MV-4-11 (cell line): ENCODE measurements at regions not wholly inside any gene's neighbourhood (a gene's known extent, or its start where the extent isn't known, plus 50 kb on each side); places are given as distances from the start of the nearest gene placed in this dataset.
A peak's percentile ranks its signal among the peaks of the same experiment; 100 is the strongest.
"Not testable (repeated sequence)": the region's sequence is repeated elsewhere in the genome, so short reads cannot be mapped to it uniquely, and the experiment has no call there.

Experiments used
- DNase-seq: peaks from one replicate; lab custom pipeline; 2025; lab: John Stamatoyannopoulos, UW

DNA sequence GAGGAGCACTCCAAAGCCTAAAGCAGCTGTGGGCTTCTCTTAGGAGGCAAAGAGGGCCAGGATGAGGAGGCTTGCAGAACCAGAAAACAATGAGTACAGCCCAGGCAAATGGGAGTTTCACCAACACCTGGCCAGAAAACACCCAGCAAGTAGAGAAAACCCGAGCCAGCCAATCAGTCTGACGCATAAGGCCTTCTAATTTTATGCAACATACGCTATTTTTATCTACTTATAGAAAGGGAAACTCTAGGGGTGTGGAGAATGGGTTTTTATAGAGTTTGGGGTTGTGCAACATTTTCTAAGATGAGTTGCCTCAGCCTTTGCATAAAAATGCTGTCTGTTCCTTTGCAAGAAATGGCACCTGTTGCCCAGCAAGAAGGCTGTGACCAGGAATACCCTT lies 529.0 kb upstream of the CDH5 start:
- DNase-seq: peak; percentile 87

DNA sequence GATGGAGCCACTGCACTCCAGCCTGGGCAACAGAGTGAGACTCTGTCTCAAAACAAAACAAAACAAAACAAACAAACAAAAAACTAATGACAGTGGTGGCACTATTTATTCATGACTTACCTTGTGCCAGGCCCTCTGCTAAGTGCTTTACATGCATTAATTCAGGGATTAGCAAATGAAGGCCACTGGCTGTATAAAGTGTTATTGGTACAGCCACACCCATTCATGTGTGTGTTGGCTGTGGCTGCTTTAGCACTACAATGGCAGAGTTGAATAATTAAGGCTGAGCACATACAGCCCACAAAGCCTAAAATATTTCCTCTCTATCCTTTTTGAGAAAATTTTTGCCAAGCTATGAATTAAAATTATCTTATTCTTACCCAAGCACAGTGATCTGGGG lies 531.8 kb upstream of the CDH5 start:
- DNase-seq: no peak

DNA sequence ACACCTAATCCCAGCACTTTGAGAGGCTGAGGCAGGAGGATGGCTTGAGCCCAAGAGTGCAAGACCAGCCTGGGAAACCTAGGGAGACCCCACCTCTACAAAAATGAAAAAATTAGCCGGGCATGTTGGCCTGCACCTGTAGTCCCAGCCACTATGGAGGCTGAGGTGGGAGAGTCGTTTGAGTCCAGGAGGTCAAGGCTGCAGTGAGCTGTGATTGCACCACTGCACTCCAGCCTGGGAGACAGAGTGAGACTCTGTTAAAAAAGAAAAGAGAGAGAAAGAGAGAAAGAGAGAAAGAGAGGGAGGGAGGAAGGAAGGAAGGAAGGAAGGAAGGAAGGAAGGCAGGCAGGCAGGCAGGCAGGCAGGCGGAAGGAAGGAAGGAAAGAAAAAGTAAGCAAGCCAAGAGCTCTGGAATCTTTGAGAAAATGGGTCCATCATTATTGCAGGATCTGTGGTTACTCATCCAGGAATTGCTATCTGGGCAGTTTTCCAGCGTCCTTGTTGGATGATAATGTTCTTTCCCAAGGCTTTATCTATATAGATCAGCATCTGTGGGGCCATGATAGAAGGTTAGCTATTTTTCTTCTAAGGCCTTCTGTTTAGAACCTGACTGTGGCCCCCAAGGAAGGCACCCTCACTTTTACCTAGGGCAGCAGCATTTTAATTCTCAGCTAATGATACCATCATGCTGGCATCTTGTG lies 533.2 kb upstream of the CDH5 start:
- DNase-seq: no peak

DNA sequence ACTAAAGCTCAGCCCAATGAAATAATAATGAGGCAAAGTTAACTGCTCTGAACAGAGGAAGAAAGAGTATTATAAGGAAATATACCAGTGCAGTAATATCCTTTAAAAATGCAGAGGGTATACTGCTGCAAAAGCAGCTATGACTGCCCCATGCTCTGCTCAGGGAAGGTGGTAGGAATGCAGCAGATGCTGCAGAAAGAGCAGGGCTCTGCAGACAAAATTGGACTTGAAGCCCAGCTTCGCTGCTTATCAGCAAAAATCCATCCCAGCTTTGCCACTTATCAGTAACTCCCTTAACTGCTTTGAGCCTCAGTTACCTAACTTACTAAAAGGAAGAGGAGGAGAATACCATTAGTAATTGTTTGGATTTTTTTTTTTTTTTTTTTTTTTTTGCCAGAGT lies 533.8 kb upstream of the CDH5 start:
- DNase-seq: no peak

DNA sequence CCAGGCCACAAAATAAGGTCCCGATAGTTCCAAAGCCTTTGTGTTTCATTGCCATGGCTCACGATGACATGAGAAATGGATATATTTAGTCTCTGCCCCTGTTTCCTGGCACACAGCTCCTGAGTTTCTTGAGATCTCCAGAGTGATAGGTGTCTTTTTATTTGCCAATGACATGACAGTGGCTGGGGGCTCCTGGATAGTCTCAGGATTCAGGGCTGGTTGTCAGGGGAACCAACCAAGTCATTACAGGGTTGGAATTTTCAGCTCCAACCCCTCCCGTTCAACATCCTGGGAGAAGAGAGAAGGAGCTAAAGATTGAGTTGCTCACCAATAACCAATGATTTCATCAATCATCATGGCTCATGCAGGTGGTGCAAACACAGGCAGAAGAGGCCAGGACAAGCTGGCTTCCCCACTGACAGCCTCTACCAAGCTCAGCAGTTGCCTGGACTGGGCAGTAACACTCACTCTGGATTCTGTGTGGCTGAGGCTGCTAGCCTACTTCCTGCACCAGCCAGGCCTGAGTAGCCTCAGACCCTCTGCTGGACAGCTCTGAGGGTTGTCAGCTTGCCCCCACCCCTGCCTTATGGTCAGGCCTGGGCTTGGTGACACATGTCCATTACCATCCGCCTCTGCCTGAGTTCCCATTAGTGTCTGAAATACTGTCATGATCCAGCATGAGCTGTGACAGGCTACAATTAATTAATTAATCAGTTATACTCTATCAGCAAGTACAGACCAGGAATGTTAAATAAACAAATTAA lies 534.4 kb upstream of the CDH5 start:
- no peak for DNase-seq

DNA sequence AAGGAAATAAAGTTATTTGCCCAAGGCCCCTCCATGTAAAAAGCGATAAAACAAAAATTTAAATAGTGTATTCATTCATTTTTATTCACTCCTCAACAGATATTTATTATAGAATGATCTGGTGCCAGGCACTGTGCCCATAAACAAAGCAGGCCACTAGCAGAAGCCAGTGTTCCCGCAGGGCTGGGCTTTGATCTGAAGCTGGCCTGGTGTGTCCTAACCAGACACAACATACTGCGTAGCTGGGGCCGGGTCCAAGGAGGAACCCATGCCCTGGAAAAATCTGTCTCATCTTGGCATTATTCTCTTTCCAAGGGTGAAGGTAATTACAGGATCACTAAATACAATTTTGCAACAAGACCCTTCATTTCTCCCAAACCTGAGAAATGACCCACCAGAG lies 537.4 kb upstream of the CDH5 start:
- DNase-seq: no peak

DNA sequence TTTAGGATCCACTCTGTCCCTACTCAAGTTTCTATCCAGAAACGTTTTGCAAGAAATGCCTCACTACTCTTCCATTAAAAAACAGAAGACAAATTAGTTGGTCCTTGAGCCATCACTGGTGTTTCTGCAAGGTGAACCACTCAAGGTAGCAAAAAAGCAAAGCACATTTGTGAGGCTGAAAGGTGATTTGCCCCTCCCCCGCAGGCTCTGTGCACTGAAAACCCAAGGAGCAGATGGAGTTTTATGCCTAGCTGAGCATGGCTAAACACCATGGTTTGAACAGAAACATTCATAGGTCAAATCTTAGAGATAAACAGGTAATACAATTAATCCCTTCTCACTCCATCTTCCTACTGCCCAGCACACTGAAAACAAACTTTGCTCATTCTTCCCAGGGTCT lies 538.2 kb upstream of the CDH5 start:
- DNase-seq: no peak

DNA sequence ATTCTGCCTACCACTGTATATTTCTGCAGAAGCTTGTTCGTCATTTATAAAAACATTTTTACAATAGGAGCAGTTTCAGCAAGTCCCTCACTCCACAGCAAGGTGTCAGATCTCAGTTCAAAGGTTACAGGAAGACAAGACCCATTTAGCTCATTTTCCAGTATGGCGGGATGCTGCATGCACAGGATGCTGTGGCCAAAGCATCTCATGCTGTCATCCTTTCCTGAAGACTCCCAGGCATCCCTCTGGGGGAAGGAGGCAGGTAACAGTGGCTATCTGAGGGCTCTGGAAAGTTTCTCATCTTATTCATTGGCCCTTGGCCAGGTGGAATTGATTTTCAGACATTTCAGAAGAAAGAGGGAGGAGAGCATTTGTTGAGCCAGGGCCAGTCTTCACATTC lies 539.3 kb upstream of the CDH5 start:
- no peak for DNase-seq

DNA sequence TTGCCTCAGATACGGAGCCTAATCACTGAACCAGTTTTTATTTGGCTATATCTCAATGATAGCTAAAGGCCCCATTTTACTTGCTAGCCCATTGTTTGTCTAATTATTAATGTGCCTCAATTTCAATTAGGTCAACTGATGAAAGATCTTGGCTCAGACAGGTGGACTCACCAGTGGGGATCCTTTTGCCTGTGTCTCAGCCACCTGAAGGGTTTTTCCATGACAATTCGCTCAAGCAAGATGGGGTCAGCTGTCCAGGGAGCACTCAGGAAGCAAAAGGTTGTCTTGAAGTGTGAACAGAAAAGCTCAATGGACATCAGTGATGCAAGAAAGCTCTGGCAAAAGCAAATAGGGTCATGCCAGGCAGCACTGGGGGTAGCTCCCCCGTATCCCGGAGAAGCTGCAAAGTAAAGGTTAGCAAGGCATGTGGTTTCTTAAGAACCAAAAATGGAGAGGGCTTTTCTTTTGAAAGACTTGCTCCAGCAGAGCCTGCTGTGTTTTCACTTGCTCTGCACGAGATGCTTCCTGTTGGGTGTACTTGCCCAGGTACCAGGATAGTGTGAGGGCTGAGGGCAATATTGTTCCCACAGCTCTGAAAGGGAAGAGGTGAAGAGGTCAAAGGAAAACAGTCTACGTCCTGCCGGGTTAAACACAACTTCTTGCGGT lies 541.2 kb upstream of the CDH5 start:
- no peak for DNase-seq

DNA sequence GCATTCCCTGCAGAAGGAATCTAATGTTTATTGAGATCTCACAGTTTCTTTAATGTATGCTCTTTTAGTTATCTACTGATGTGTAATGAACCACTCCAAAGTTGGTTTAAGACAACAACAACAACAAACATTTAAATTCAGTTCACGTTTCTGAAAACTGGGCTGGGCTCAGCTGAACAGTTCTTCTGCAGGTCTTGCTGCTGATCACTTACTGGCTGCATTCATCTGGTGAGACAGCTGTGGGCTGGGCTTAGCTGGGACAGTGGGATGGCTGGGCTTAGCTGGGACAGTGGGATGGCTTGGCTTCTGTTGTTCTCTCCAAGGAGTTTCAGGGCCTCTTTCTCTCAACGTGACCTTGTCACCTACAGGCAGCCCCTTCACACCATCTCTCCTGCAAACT lies 544.3 kb upstream of the CDH5 start:
- DNase-seq: no peak

DNA sequence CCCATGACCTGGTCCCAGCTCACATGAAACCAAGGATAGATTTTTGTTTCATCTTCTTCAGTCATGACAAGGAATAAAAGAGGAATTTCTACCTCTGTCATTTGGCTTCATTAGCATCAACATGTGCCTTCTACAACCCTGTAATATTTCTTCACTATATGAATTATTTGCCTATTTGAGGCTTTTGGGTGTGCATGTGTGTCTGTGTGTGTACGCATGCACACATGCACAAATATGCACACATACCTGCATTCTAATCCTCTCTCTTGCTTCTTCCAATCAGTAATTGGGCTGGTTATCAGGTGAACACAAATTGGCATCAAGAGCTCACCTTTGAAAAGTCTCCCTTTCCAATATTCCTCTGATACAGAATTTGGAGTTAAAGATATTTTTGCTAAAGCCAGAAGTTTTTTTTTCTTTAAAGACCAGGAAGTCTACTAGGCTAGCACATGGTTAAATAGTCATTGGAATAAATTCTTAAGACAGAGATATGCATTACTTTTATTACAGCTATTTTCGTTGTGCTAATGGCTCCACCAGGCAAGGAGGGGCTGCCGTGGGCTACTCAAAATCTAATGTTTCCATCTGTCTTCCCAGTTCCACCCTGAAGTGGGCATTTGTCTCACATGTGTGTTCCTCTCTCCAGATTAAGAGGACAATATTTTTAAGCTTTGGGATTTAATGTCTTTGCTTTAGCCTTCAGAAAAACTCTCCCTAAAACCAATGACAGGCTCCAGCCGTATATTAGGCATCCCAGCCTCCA lies 547.2 kb upstream of the CDH5 start:
- no peak for DNase-seq

DNA sequence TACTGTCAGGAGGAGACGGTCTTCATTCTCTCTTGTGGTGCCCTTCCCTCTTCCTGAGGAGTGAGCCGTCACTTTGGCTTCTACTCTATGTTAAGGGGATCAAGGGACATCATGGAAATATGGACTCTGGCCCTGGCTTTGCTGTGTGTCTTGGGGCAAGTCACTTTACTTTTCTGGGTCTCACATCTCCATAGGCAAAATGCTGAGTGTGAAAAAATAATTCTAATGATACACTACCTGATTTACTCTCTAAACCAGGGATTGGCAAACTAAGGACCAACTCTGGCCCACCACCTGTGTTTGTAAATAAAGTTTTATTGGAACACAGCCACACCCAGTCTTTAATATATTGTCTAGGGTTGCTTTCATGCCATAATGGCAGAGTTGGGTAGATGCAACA lies 548.7 kb upstream of the CDH5 start:
- DNase-seq: no peak

DNA sequence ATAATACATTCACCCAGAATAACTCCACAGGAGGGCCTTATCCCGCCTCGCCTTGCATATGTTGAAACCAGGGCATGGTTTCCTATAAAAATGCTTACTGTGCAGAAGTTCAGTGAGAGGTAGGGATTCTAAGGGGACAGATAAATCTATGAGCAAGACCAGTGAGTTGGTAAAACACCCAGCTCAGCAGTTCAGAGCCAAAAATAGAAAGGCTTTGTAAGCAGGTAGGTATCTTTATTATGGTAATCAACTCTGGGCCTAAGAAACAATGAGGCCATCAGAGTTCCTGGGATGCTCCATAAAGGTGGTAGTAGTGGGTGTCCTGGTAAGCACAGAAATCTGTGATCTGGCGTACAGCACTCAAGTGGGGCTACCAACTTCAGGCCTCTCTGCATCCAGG lies 549.4 kb upstream of the CDH5 start:
- no peak for DNase-seq

DNA sequence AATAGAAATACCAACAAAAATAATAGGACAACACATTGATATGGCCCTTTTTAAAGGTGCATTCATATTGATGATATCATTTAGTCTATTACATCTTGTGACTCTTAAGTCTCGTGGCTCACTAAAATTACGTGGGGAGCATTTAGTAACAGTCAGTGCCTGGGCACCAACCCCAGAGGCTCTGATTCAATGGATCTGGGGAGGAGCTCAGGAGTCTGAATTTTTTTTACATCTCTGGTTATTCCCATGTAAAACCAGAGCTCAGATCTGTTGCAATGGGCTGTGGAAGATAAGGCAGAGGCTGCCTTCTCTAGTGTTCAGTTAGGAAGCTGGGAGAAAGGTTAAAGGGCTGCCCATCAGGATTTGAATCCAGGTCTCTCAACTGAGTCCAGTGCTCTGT lies 549.9 kb upstream of the CDH5 start:
- DNase-seq: no peak

DNA sequence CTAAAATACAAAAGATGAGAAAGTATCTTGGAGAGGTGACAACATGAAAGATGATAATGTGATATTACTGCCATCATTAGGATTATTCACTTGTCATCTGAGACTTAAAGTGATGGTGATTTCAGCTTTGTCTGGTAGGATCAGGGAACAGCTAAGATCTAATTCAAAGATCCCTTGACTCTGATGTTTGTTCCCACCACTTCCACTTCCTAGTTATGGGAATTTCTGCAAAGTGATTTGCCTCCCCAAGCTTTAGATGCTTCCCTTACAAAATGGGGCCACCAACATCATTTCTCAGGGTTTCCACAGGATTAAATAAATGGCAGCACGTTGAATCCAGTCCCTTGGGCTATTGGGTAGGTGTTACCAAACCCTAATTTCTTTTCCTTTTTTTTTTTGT lies 550.8 kb upstream of the CDH5 start:
- DNase-seq: no peak

DNA sequence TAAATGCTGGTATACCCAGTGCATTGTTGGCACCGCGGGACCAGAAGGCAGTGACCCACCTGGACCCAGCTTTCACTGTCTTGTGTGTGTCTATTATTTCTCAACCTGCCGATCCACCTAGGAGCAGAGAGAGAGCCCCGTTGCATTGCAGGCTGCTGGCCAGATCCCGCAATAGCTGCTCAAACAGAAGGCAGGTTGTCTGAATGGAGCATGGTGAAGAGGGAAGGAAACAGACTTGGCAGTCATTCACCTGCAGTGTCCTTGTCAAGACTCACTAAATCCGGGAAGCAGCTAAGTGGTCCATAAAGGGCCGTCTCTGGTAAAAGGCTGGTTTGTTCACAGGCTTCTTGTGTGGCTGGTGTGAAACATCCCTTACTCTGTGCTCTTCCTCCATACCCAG lies 552.6 kb upstream of the CDH5 start:
- not testable (repeated sequence) for DNase-seq

DNA sequence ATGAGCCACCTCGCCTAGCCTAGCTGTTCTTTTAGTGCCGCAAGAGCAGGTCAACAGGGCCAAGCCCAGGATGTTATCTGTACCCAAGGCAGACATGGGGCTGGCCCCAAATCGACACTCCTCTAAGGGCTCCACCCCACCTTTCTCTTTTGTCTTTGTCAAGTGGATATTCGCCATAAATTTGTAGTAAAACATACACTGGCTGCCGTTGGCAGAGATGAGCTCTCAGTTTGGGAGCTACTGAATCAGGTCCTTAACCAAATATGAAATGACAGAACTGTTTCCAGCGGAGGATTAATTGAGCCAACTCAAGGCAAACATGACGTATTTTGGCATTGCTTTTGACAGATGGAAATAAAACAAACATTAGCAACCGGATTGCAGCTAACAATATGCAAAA lies 556.9 kb upstream of the CDH5 start:
- no peak for DNase-seq

DNA sequence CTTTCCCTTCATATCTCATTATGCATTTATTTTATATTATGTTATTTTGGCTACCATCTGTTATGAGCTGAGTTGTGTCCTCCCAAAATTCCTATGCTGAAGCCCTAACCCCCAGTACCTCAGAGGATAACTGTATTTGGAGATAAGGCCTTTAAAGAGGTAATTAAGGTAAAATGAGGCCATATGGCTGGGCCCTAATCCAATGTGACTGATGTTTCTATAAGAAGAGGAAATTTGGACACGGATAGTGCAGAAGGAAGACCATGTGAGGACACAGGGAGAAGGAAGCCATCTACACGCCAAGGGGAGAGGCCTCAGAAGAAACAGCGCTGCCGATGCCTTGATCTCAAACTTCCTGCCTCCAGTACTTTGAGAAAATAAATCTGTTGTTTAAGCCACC lies 557.7 kb upstream of the CDH5 start:
- no peak for DNase-seq

DNA sequence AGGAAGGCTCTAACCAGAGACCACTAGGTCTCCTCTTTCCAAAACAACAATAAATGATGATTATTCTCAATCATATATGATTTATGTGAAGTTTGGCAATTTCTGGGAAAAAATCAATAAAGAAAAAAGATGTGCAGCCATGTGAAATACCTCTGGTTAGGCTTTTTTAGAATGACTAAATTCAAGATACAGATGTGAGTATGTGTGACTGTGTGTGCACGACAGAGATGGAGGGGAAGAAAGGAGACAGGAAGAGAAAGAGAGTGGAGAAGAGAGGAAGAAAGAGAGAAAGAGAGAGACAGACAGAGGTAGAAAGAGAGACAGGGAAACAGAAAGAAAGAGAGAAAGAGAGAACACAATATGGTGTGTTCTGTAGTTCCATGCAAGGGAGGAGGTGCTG lies 558.6 kb upstream of the CDH5 start:
- DNase-seq: no peak

DNA sequence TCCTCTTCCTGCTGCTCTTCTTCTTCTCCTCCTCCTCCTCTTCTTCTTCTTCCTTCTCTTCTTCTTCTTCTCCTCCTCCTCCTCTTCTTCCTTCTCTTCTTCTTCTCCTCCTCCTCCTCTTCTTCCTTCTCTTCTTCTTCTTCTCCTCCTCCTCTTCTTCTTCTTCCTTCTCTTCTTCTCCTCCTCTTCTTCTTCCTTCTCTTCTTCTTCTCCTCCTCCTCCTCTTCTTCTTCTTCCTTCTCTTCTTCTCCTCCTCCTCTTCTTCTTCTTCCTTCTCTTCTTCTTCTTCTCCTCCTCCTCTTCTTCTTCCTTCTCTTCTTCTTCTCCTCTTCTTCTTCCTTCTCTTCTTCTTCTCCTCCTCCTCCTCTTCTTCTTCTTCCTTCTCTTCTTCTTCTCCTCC lies 560.8 kb upstream of the CDH5 start:
- not testable (repeated sequence) for DNase-seq

DNA sequence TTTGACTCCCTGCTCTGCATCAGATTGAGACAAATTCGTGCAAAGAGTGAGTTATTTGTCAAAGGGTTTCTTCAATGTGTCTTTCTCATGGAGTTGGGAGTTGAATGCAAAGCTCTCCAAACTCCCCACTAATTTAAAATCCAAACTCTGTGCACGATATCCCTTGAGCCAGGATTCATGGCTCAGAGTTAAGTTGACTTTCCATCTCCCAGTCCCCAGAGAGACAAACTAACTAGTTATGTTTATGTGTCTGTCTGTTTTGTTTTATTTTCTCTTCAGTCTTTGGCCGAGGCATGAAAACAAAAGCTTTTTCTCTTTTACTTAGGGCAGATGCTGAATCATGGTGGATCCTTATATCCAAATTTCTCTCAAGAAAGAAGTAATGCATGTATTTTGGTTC lies 570.0 kb upstream of the CDH5 start:
- no peak for DNase-seq

DNA sequence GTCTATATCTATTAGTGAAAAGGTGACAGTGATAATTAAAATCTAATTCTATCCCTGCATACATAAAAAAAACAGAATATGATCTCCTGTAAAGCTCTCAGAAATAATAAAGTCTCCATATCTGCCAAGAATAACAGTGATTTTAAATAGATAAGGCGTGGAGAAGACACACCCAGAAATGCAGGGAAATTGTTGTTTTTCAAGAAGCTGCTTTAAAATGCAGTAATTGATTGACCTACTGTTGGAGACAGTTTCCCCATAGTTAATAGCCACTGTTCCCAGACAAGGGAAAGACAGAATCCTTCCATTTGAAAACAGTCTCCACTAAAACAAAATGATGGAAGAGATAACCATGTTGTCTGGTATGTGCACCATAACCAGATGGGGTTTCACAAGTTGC lies 571.5 kb upstream of the CDH5 start:
- no peak for DNase-seq

DNA sequence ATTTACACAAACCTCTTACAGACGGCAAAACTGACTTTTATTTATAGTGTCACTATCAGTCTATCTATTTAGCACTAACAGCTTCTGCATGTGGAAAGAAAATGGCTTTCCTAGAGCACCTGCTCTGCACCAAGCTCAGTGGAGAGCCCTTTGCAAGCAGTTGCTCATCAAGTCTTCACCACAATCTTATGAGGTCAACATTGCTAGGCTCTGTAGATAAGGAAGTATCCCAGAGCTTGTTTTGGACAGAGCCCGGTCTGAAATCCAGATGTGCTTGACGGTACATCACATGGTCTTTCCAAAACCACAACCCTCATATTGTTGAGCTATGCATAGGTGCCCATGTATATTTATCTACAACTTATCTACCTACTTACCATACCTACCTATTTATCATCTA lies 572.7 kb upstream of the CDH5 start:
- DNase-seq: peak; percentile 67
